Nephron progenitor cell (in vitro differentiated cells): ENCODE measurements at regions not wholly inside any gene's neighbourhood (a gene's known extent, or its start where the extent isn't known, plus 50 kb on each side); places are given as distances from the start of the nearest gene placed in this dataset.

Experiments used
- DNase-seq: peaks from one replicate; pipeline ENCODE4 v3.0.0; 2021
- H3K27ac Mint-ChIP-seq: 2 replicates; pipeline ENCODE4 v1.8.0; 2021; ENCODE audit warnings: mild to moderate bottlenecking, moderate library complexity, mixed read lengths
- H3K27me3 Mint-ChIP-seq: 2 replicates; pipeline ENCODE4 v1.8.0; 2021; ENCODE audit warnings: mild to moderate bottlenecking, low read depth, mixed read lengths; ENCODE audit not compliant: poor library complexity
- H3K36me3 Mint-ChIP-seq: 2 replicates; pipeline ENCODE4 v1.8.0; 2021; ENCODE audit warnings: low read depth, mixed read lengths
- H3K4me1 Mint-ChIP-seq: 2 replicates; pipeline ENCODE4 v1.8.0; 2021; ENCODE audit warnings: mixed read lengths
- H3K4me3 Mint-ChIP-seq: 2 replicates; pipeline ENCODE4 v1.8.0; 2021; ENCODE audit warnings: mild to moderate bottlenecking, moderate library complexity, mixed read lengths
- H3K9me3 Mint-ChIP-seq: 2 replicates; pipeline ENCODE4 v1.8.0; 2021; ENCODE audit warnings: mild to moderate bottlenecking, moderate library complexity, mixed read lengths
- TF ChIP-seq, protein P1 (sequence below): fragments of 200-600 bp; sonication (generic); IDR thresholded peaks from 2 replicates; pipeline ENCODE4 v1.5.0; 2021; ENCODE audit warnings: antibody characterized with exemption

GRCh38 chr12:97173688-97174410, 266.8 kb downstream of the NEDD1 start:
- Mint-ChIP-seq H3K27ac (no peak overlapping the region), H3K27me3 (no peaks in the 10 kb centered on the region), H3K36me3 (peaks cover 15% of the 10 kb centered on the region), H3K9me3 (peaks cover 20% of the 10 kb centered on the region), H3K4me3 (no peak overlapping the region), H3K4me1 (peaks cover 43% of the 10 kb centered on the region)
- TF ChIP-seq, protein P1, sequence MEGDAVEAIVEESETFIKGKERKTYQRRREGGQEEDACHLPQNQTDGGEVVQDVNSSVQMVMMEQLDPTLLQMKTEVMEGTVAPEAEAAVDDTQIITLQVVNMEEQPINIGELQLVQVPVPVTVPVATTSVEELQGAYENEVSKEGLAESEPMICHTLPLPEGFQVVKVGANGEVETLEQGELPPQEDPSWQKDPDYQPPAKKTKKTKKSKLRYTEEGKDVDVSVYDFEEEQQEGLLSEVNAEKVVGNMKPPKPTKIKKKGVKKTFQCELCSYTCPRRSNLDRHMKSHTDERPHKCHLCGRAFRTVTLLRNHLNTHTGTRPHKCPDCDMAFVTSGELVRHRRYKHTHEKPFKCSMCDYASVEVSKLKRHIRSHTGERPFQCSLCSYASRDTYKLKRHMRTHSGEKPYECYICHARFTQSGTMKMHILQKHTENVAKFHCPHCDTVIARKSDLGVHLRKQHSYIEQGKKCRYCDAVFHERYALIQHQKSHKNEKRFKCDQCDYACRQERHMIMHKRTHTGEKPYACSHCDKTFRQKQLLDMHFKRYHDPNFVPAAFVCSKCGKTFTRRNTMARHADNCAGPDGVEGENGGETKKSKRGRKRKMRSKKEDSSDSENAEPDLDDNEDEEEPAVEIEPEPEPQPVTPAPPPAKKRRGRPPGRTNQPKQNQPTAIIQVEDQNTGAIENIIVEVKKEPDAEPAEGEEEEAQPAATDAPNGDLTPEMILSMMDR = no peak
- no peak for DNase-seq

DNA sequence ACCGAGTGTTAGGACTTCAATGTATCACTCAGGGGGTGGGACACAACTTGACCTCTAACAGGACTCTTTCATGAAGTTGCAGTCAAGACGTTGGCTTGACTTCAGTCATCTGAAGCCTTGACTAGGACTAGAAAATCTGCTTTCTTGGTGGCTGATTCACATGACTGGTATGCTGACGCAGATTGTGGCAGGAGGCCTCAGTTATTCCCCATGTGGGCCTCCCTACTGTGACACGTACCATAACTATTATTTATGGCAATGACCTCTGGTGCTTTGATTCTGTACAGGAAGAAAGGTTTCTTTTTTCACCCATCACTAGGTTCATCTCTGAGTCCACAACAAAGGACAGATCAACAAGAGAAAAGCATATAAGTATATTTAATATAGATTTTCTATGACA, 270.4 kb downstream of the NEDD1 start:
- no peak for DNase-seq
- peaks cover 41% of the 10 kb centered on the region for H3K36me3 Mint-ChIP-seq
- no peaks in the 10 kb centered on the region for H3K27me3 Mint-ChIP-seq
- no peak overlapping the region for H3K27ac Mint-ChIP-seq
- H3K9me3 Mint-ChIP-seq = peaks cover 48% of the 10 kb centered on the region
- TF ChIP-seq, protein P1 = no peak
- peaks cover 31% of the 10 kb centered on the region for H3K4me1 Mint-ChIP-seq
- H3K4me3 Mint-ChIP-seq = no peak overlapping the region

GRCh38 chr12:97181571-97182265, 274.7 kb downstream of the NEDD1 start:
- H3K27ac Mint-ChIP-seq = no peak overlapping the region
- TF ChIP-seq, protein P1 = no peak
- no peak overlapping the region for H3K4me3 Mint-ChIP-seq
- peaks cover 26% of the 10 kb centered on the region for H3K4me1 Mint-ChIP-seq
- H3K9me3 Mint-ChIP-seq = peaks cover 58% of the 10 kb centered on the region
- DNase-seq = no peak
- no peaks in the 10 kb centered on the region for H3K27me3 Mint-ChIP-seq
- peaks cover 65% of the 10 kb centered on the region for H3K36me3 Mint-ChIP-seq

DNA sequence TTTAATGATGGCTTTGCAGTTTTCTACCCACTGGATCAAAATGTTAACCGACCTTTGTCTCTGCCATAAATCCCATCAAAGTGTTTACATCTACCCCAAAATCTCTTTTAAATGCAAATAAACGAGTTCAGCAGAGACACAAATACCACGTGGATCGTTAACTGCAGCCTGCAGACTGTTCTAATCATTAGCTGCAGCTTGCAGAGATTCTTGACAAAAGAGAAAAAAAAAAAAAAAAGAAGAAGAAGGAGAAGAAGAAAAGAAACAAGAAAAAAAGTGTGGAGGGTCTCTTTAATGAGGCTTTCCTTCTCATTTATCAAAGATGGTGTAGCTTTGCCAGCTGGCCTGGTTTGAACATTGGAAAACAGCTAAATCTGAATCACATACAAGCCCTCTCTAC, 275.7 kb downstream of the NEDD1 start:
- TF ChIP-seq, protein P1 = no peak
- H3K9me3 Mint-ChIP-seq = peaks cover 62% of the 10 kb centered on the region
- H3K27me3 Mint-ChIP-seq = no peaks in the 10 kb centered on the region
- no peak overlapping the region for H3K27ac Mint-ChIP-seq
- H3K4me3 Mint-ChIP-seq = no peak overlapping the region
- DNase-seq = no peak
- peaks cover 20% of the 10 kb centered on the region for H3K4me1 Mint-ChIP-seq
- peaks cover 71% of the 10 kb centered on the region for H3K36me3 Mint-ChIP-seq

DNA sequence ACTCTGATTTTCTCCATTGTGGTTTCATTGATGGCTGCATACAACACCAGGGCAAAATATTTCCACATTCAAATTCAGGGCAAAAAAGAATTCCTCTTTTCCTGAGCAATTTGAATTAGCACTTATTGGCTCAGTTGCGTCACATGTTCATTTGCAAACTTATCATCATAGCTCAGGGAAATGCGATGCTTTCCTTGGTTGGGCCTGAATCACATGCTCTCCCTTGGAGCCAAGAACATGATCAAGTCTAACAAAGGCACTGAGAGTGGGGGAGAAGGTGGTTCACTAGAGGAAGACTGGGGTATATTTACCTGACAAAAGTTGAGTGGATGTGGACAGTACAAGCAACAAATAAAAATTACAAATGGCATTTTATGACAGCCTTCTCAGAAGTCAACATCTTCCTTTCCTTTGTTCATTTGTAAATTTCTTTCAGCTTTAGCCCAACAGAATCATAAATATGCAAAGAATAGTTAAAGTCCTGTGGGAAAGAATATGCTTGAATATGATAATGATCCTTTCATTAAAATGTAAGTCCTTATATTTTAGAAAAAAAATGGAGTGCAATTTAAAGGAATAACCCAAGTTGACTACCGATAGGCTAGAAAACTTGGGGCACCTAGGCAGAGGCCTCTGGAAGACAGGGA, 277.2 kb downstream of the NEDD1 start:
- TF ChIP-seq, protein P1 = no peak
- Mint-ChIP-seq H3K27me3 (no peaks in the 10 kb centered on the region), H3K4me1 (peaks cover 17% of the 10 kb centered on the region), H3K36me3 (peaks cover 67% of the 10 kb centered on the region), H3K27ac (no peak overlapping the region), H3K4me3 (no peak overlapping the region), H3K9me3 (peaks cover 60% of the 10 kb centered on the region)
- DNase-seq = no peak
